Erythroblast (primary cell): ENCODE measurements at regions not wholly inside any gene's neighbourhood (a gene's known extent, or its start where the extent isn't known, plus 50 kb on each side); places are given as distances from the start of the nearest gene placed in this dataset.

Experiments
- DNase-seq, 2 experiments: peaks; one replicate each; lab custom pipeline; 2025; lab: John Stamatoyannopoulos, UW
- GATA1 ChIP-seq: IDR thresholded peaks from 2 replicates; pipeline ENCODE4 v1.6.1; 2011; ENCODE audit warnings: low read depth, mild to moderate bottlenecking, control low read depth, low read length, moderate library complexity
- POLR2A ChIP-seq: IDR thresholded peaks from 2 replicates; pipeline ENCODE4 v1.6.1; 2011; ENCODE audit warnings: mild to moderate bottlenecking, low read length

- TF ChIP-seq GATA1 (no peak), POLR2A (no peak)
- DNase-seq: no peak
Observed at GRCh38 chr15:96544162-96544756, 213.8 kb downstream of the NR2F2 start.

GRCh38 chr15:96549136-96549535, 218.6 kb downstream of the NR2F2 start:
- no peak for DNase-seq
- TF ChIP-seq GATA1 (no peak), POLR2A (no peak)

GRCh38 chr15:96551196-96551595, 220.7 kb downstream of the NR2F2 start:
- DNase-seq: no peak
- TF ChIP-seq GATA1 (no peak), POLR2A (no peak)

- no peak for DNase-seq
- TF ChIP-seq GATA1: no peak
- no peak for TF ChIP-seq POLR2A
Observed at GRCh38 chr15:96551722-96552121, 221.2 kb downstream of the NR2F2 start.

GRCh38 chr15:96553006-96553405, 222.5 kb downstream of the NR2F2 start:
- TF ChIP-seq POLR2A: no peak
- TF ChIP-seq GATA1: no peak
- no peak for DNase-seq

GRCh38 chr15:96553451-96553850, 223.0 kb downstream of the NR2F2 start:
- TF ChIP-seq GATA1 (no peak), POLR2A (no peak)
- DNase-seq: no peak

GRCh38 chr15:96553931-96554330, 223.4 kb downstream of the NR2F2 start:
- no peak for DNase-seq
- no peak for TF ChIP-seq GATA1
- TF ChIP-seq POLR2A: no peak

- TF ChIP-seq POLR2A: no peak
- TF ChIP-seq GATA1: no peak
- no peak for DNase-seq
Observed at GRCh38 chr15:96554541-96554940, 224.0 kb downstream of the NR2F2 start.

- TF ChIP-seq POLR2A: no peak
- TF ChIP-seq GATA1: no peak
- DNase-seq: no peak
Observed at GRCh38 chr15:96559087-96559486, 228.6 kb downstream of the NR2F2 start.

- TF ChIP-seq POLR2A: no peak
- no peak for TF ChIP-seq GATA1
- DNase-seq: no peak
Observed at GRCh38 chr15:96559631-96560030, 229.1 kb downstream of the NR2F2 start.

- TF ChIP-seq GATA1: no peak
- TF ChIP-seq POLR2A: no peak
- no peak for DNase-seq
Observed at GRCh38 chr15:96560246-96560895, 229.9 kb downstream of the NR2F2 start.

- DNase-seq: no peak
- TF ChIP-seq POLR2A (no peak), GATA1 (no peak)
Observed at GRCh38 chr15:96561593-96561992, 231.1 kb downstream of the NR2F2 start.

- TF ChIP-seq GATA1 (no peak), POLR2A (no peak)
- no peak for DNase-seq
Observed at GRCh38 chr15:96564546-96564945, 234.0 kb downstream of the NR2F2 start.

- DNase-seq: no peak
- TF ChIP-seq GATA1 (no peak), POLR2A (no peak)
Observed at GRCh38 chr15:96565266-96565665, 234.8 kb downstream of the NR2F2 start.

GRCh38 chr15:96574782-96575181, 244.3 kb downstream of the NR2F2 start:
- TF ChIP-seq GATA1 (no peak), POLR2A (no peak)
- no peak for DNase-seq
